OCI-M1 (cell line): ENCODE measurements at regions not wholly inside any gene's neighbourhood (a gene's known extent, or its start where the extent isn't known, plus 50 kb on each side); places are given as distances from the start of the nearest gene placed in this dataset.

Source experiments
- DNase-seq: peaks from one replicate; lab custom pipeline; 2025; lab: John Stamatoyannopoulos, UW

DNA sequence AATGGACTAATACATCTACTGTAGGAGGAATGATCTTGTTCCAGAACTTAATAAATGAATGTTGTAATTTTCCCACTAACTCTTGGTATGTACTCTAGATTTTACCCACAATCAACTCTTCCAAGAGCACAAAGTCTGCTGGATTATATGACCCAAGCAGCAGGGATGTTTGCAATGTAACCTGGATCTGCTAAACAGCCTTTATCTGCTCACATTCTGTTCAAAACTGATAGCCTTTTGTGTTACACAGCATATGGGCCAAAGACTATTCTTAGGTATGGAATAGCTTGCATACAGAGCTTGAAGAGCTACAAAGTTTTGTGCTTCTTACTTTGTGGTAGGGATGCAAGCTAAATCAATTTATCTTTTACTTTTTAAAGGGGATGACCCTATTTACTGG lies 213.7 kb upstream of the DCN start:
- peak; percentile 38 for DNase-seq

- DNase-seq: no peak
Measured at GRCh38 chr12:91395628-91396135, 213.1 kb upstream of the DCN start.

GRCh38 chr12:91394903-91395302 lies 212.3 kb upstream of the DCN start:
- DNase-seq: no peak

GRCh38 chr12:91388573-91388972 lies 206.0 kb upstream of the DCN start:
- peak; percentile 47 for DNase-seq

DNA sequence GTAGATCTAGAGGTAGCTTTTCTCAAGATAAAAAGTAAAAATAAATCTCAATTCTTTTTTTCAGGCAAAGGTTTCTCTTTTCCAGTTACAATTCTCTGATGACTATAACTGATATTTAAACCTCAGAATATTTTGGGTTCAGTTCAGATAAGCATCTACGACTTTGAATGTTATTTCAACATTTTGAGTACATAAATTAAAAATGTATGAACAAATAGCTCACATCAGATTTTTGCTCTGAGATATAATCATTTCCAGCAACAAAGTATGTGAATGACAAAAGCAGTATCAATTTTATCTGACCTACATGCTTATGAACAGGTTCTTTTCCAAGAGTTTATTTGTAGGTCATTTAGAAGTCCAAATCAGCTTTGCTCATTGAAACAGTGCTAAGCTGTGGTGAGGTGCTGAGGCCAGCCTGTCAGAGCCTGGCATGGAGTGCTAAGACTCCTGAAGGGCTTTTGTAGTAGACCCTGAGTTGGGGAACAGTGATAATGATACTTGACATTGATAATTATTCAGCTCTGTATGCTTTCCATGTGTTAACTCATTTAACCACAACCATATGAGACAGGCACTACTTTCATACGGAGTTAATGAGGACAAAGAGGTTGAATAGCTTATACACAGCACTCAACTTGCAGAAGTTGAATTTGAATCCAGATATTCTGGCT lies 205.0 kb upstream of the DCN start:
- no peak for DNase-seq

- no peak for DNase-seq
Measured at GRCh38 chr12:91384806-91385205, 202.2 kb upstream of the DCN start.

- no peak for DNase-seq
Measured at GRCh38 chr12:91384366-91384765, 201.7 kb upstream of the DCN start.

- DNase-seq: no peak
Measured at GRCh38 chr12:91383099-91383498, 200.5 kb upstream of the DCN start.

- DNase-seq: peak; percentile 85
Measured at GRCh38 chr12:91382081-91382543, 199.5 kb upstream of the DCN start.

GRCh38 chr12:91381309-91381804 lies 198.7 kb upstream of the DCN start:
- no peak for DNase-seq

- DNase-seq: no peak
Measured at GRCh38 chr12:91380631-91381030, 198.0 kb upstream of the DCN start.

DNA sequence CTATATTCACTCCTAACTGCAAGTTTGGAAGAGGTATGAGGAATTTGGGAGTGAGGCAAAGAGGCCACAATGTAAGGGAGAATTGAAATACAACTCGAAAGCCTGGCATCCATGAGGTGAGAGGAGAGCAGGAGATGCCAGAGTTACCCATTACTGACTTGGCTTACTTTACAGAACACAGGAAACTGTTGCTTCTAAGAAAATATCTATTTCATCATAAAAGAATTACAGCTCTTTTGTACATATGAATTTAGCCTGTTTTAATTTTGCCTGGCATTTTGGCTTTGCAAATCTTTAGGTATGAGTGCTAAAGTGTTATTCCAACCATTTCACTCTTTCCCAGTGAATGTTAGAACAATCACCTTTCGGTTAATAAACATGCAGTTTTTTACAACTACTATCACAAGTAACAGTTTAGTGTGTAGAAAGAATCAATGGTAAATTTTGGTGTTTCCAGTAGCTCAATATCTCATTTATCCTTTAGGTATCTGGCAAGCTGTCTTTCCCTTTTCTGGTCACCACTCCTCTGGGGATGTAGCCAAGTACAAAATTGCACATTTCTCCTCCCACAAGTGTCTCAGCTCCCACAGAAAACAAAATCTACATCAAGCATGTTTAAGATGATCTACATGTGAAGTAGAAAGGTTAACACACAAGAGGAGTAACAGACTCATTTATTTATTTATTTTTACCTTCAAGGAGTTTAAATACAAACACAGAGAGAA lies 196.6 kb upstream of the DCN start:
- DNase-seq: no peak

DNA sequence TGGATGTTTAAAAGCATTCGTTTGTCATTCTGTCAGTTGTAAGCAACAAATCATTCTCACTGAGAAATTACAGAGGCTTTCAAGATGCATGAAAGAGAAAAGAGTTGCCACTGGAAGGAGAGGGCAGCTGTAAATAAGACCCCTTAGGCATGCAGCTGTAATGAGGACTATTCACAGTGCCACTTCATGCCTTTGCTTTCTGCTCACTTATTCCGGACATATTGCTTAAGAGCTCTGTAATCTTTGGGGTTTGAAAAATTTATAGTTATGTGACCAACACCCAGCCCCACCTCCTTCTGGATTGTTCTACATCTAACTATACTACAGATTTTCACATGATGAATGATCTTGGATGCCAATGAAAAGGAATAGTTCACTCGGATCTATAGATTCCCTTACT lies 194.8 kb upstream of the DCN start:
- no peak for DNase-seq

GRCh38 chr12:91373086-91373485 lies 190.5 kb upstream of the DCN start:
- DNase-seq: no peak

GRCh38 chr12:91370086-91370868 lies 187.7 kb upstream of the DCN start:
- no peak for DNase-seq

- no peak for DNase-seq
Measured at GRCh38 chr12:91368613-91369012, 186.0 kb upstream of the DCN start.

DNA sequence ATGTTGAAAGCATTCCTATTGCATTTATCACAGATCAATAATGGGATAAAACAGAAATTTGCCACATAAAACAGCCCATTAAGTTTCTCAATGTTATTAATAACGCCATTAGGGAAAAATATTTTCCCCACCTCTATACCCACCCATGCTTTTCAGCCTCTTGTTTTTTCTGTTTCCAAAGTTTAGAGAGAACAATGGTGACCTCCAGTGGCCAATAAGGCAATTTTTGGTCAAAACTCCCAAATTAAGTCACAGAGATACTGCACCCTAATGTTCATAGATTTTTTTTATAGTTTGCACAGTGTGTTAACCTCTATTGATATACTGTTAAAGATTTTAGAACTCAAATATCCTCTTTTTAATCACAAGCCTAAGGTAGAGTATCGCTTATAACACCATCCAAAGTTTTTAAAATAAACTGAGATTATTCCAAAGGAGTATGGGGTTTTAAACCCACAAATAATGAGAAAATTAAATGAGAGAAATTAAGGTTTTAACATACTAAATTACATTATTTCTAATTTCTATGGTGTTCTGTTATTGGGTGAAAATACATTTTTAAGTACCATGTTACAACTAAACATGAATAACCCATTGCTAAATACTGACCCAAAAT lies 184.7 kb upstream of the DCN start:
- DNase-seq: peak; percentile 32

DNA sequence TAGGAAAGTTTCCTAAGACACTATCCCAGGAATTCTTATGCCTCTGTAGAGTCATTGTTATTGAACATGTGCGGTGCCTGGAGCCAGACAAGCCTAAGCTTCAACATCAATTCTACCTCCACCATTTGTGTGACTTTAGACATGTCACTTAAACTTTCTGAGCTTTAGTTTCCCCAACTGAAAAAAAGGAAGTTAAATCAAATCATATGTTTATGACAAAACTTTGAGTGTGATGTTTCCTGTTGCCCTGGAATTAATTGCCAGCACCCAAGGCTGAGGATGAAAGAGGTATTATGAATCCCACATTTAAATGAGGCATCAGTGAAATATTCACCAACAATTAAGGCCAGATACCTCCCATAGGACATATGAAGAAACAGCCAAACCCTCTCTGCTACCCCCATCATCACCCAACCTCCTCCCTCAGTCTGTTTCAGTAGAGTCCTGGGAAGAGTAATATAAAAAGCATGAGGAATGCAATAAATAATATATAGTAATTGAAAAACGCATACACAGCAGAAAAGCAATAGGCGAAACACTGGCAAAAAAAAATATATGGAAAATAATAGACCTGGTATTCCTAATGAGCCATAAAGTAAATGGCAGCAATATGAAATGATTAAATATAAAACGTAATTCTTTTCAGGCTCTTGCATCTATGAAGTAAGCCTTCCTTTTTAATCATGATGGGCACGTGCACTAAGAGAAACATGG lies 182.0 kb upstream of the DCN start:
- no peak for DNase-seq

- DNase-seq: peak; percentile 65
Measured at GRCh38 chr12:91361864-91362263, 179.2 kb upstream of the DCN start.

GRCh38 chr12:91357381-91357780 lies 174.8 kb upstream of the DCN start:
- DNase-seq: no peak

- no peak for DNase-seq
Measured at GRCh38 chr12:91356405-91356804, 173.8 kb upstream of the DCN start.
